ENCODE measurements at regions not wholly inside any gene's neighbourhood (a gene's known extent, or its start where the extent isn't known, plus 50 kb on each side); places are given as distances from the start of the nearest gene placed in this dataset.

GRCh38 chr4:157821814-157822213 is 351.0 kb downstream of the GASK1B start (continued):
- TF ChIP-seq, protein P1, sequence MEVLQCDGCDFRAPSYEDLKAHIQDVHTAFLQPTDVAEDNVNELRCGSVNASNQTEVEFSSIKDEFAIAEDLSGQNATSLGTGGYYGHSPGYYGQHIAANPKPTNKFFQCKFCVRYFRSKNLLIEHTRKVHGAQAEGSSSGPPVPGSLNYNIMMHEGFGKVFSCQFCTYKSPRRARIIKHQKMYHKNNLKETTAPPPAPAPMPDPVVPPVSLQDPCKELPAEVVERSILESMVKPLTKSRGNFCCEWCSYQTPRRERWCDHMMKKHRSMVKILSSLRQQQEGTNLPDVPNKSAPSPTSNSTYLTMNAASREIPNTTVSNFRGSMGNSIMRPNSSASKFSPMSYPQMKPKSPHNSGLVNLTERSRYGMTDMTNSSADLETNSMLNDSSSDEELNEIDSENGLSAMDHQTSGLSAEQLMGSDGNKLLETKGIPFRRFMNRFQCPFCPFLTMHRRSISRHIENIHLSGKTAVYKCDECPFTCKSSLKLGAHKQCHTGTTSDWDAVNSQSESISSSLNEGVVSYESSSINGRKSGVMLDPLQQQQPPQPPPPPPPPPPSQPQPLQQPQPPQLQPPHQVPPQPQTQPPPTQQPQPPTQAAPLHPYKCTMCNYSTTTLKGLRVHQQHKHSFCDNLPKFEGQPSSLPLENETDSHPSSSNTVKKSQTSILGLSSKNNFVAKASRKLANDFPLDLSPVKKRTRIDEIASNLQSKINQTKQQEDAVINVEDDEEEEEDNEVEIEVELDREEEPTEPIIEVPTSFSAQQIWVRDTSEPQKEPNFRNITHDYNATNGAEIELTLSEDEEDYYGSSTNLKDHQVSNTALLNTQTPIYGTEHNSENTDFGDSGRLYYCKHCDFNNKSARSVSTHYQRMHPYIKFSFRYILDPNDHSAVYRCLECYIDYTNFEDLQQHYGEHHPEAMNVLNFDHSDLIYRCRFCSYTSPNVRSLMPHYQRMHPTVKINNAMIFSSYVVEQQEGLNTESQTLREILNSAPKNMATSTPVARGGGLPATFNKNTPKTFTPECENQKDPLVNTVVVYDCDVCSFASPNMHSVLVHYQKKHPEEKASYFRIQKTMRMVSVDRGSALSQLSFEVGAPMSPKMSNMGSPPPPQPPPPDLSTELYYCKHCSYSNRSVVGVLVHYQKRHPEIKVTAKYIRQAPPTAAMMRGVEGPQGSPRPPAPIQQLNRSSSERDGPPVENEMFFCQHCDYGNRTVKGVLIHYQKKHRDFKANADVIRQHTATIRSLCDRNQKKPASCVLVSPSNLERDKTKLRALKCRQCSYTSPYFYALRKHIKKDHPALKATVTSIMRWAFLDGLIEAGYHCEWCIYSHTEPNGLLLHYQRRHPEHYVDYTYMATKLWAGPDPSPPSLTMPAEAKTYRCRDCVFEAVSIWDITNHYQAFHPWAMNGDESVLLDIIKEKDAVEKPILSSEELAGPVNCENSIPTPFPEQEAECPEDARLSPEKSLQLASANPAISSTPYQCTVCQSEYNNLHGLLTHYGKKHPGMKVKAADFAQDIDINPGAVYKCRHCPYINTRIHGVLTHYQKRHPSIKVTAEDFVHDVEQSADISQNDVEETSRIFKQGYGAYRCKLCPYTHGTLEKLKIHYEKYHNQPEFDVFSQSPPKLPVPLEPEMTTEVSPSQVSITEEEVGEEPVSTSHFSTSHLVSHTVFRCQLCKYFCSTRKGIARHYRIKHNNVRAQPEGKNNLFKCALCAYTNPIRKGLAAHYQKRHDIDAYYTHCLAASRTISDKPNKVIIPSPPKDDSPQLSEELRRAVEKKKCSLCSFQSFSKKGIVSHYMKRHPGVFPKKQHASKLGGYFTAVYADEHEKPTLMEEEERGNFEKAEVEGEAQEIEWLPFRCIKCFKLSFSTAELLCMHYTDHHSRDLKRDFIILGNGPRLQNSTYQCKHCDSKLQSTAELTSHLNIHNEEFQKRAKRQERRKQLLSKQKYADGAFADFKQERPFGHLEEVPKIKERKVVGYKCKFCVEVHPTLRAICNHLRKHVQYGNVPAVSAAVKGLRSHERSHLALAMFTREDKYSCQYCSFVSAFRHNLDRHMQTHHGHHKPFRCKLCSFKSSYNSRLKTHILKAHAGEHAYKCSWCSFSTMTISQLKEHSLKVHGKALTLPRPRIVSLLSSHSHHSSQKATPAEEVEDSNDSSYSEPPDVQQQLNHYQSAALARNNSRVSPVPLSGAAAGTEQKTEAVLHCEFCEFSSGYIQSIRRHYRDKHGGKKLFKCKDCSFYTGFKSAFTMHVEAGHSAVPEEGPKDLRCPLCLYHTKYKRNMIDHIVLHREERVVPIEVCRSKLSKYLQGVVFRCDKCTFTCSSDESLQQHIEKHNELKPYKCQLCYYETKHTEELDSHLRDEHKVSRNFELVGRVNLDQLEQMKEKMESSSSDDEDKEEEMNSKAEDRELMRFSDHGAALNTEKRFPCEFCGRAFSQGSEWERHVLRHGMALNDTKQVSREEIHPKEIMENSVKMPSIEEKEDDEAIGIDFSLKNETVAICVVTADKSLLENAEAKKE (CRISPR knock-in tag; IDR thresholded peaks at IDR 0.05): no peak

- Mint-ChIP-seq H3K4me3 (no peak overlapping the region), H3K4me1 (peaks cover 11% of the 10 kb centered on the region), H3K27ac (no peak overlapping the region), H3K27me3 (ENCODE audit: insufficient read depth, low read depth, poor library complexity) (peaks cover 3% of the 10 kb centered on the region), H3K36me3 (ENCODE audit: low read depth) (peaks cover 7% of the 10 kb centered on the region; the same call in 2 of the 3 replicates), H3K9me3 (peaks cover 3% of the 10 kb centered on the region; the same call in 2 of the 3 replicates)
- Histone ChIP-seq H3K4me2 (no peak overlapping the region), H3K9me2 (ENCODE audit: insufficient read depth) (0 out of 2 replicates have a peak, but pooled peaks cover 4% of the 10 kb centered on the region), H3K36me3 (ENCODE audit: insufficient read depth) (no peaks in the 10 kb centered on the region), H3K4me1 (ENCODE audit: insufficient read depth) (peaks cover 6% of the 10 kb centered on the region), H4K20me1 (replicated peaks; ENCODE audit: insufficient read depth) (no peaks in the 10 kb centered on the region), H3K79me2 (replicated peaks; ENCODE audit: insufficient read depth) (no peaks in the 10 kb centered on the region), H3K27ac (ENCODE audit: low read depth) (no peak overlapping the region), H3K4me3 (no peak overlapping the region), H3K27me3 (ENCODE audit: insufficient read depth) (no peaks in the 10 kb centered on the region), H3F3A (replicated peaks; ENCODE audit: low read depth) (no peaks in the 10 kb centered on the region), H2AFZ (peak overlapping the region; percentile 52; the same call in 1 of the 2 replicates)
- DNase-seq (ENCODE audit: low spot score) (no peak), ATAC-seq (peak; percentile 58)
- TF ChIP-seq, protein P2, sequence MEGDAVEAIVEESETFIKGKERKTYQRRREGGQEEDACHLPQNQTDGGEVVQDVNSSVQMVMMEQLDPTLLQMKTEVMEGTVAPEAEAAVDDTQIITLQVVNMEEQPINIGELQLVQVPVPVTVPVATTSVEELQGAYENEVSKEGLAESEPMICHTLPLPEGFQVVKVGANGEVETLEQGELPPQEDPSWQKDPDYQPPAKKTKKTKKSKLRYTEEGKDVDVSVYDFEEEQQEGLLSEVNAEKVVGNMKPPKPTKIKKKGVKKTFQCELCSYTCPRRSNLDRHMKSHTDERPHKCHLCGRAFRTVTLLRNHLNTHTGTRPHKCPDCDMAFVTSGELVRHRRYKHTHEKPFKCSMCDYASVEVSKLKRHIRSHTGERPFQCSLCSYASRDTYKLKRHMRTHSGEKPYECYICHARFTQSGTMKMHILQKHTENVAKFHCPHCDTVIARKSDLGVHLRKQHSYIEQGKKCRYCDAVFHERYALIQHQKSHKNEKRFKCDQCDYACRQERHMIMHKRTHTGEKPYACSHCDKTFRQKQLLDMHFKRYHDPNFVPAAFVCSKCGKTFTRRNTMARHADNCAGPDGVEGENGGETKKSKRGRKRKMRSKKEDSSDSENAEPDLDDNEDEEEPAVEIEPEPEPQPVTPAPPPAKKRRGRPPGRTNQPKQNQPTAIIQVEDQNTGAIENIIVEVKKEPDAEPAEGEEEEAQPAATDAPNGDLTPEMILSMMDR (conservative IDR thresholded peaks at IDR 0.05; ENCODE audit: low read depth in 2 of 2): no peak
- TF ChIP-seq NANOG (IDR thresholded peaks at IDR 0.05; ENCODE audit: borderline replicate concordance) (no peak), POLR2AphosphoS5 (IDR thresholded peaks at IDR 0.05; ENCODE audit: low read depth) (no peak), CREB1 (CRISPR knock-in tag; IDR thresholded peaks at IDR 0.05; ENCODE audit: low read depth) (no peak), EZH2 (IDR thresholded peaks at IDR 0.05; ENCODE audit: low read depth, unreplicated experiment) (no peak), STAT1 (IDR thresholded peaks at IDR 0.05; ENCODE audit: unreplicated experiment) (no peak), ZNF331 (CRISPR knock-in tag; IDR thresholded peaks at IDR 0.05; ENCODE audit: low read depth) (no peak), JUNB (IDR thresholded peaks at IDR 0.05; ENCODE audit: unreplicated experiment) (no peak), REST (IDR thresholded peaks at IDR 0.05; ENCODE audit: unreplicated experiment) (no peak), ZNF114 (CRISPR knock-in tag; IDR thresholded peaks at IDR 0.05) (no peak)
Measured at GRCh38 chr4:157819693-157820464, 352.9 kb downstream of the GASK1B start.
